Activated naive CD4-positive, alpha-beta T cell treated with anti-CD3 and anti-CD28 coated beads, Interleukin-2, amount 10 ng/mL, durations not matched to agents 7 days and 5 days (primary cell): ENCODE measurements at regions not wholly inside any gene's neighbourhood (a gene's known extent, or its start where the extent isn't known, plus 50 kb on each side); places are given as distances from the start of the nearest gene placed in this dataset.
"Not testable (repeated sequence)": the region's sequence is repeated elsewhere in the genome, so short reads cannot be mapped to it uniquely, and the experiment has no call there.

Experiments used
- CTCF ChIA-PET: fragments of 350-600 bp; sonication (Branson Sonifier 250); formaldehyde crosslinking; loops from one replicate; lab custom pipeline; 2021; ENCODE audit warnings: antibody characterized with exemption; lab: Charles Lee
- DNase-seq: peaks from one replicate; pipeline ENCODE4 v3.0.0-alpha.2; 2020
- H3K27ac Mint-ChIP-seq: one replicate; pipeline ENCODE4 v1.8.0; 2021; ENCODE audit warnings: mild to moderate bottlenecking, moderate library complexity, mixed read lengths
- H3K27me3 Mint-ChIP-seq: one replicate; pipeline ENCODE4 v1.8.0; 2021; ENCODE audit warnings: mild to moderate bottlenecking, mixed read lengths
- H3K36me3 Mint-ChIP-seq: one replicate; pipeline ENCODE4 v1.8.0; 2021; ENCODE audit warnings: mixed read lengths
- H3K4me1 Mint-ChIP-seq: one replicate; pipeline ENCODE4 v1.8.0; 2021; ENCODE audit warnings: mixed read lengths
- H3K4me3 Mint-ChIP-seq: one replicate; pipeline ENCODE4 v1.8.0; 2021; ENCODE audit warnings: mild to moderate bottlenecking, moderate library complexity, mixed read lengths
- H3K9me3 Mint-ChIP-seq: one replicate; pipeline ENCODE4 v1.8.0; 2021; ENCODE audit warnings: mixed read lengths

GRCh38 chr7:149622444-149623210 is 125.0 kb upstream of the ZNF746 start:
- peaks cover 44% of the 10 kb centered on the region for H3K36me3 Mint-ChIP-seq
- H3K4me1 Mint-ChIP-seq, result peaks cover 42% of the 10 kb centered on the region
- H3K9me3 Mint-ChIP-seq, result no peaks in the 10 kb centered on the region
- H3K27ac Mint-ChIP-seq, result no peak overlapping the region
- DNase-seq, result no peak
- peaks cover 21% of the 10 kb centered on the region for H3K27me3 Mint-ChIP-seq
- H3K4me3 Mint-ChIP-seq, result peak overlapping the region; percentile 97
- CTCF ChIA-PET, result interaction anchor here (1.0 to 2.0 kb wide), 4 partner anchors 17 to 162 kb away, joined by 3 to 6 read pairs (median 4); partner anchors contain the start of gene ZNF777

DNA sequence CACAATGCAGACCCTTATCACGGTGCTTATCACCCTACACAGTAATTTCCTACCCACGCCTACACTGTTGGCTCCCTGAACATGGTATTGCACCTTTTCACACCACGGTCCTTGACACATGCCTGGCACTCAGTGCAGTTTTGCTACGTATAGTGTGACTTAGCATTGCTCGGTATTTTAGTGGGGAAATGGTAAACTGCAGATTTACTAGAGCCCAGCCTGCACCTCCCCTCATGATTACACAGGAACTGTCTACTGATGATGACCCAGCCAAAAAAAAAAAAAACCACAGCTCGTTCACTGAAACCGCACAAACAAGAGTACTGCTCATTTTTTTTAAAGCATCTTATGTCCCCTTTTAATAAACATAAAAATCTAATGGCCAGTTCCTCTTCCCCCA is 124.2 kb upstream of the ZNF746 start:
- peak overlapping the region; percentile 97 for H3K4me3 Mint-ChIP-seq
- H3K4me1 Mint-ChIP-seq, result peaks cover 42% of the 10 kb centered on the region
- H3K27me3 Mint-ChIP-seq, result peaks cover 14% of the 10 kb centered on the region
- no peaks in the 10 kb centered on the region for H3K9me3 Mint-ChIP-seq
- peak overlapping the region; percentile 74 for H3K27ac Mint-ChIP-seq
- no peak for DNase-seq
- peaks cover 52% of the 10 kb centered on the region for H3K36me3 Mint-ChIP-seq
- CTCF ChIA-PET, result interaction anchor here (1.2 to 2.0 kb wide), 4 partner anchors 17 to 40 kb away, joined by 3 to 6 read pairs (median 4); no protein-coding TSS in a partner anchor

- no peak overlapping the region for H3K4me3 Mint-ChIP-seq
These were observed 123.4 kb upstream of the ZNF746 start for GRCh38 chr7:149620961-149621360.

GRCh38 chr7:149616898-149617297 is 119.3 kb upstream of the ZNF746 start:
- Mint-ChIP-seq H3K36me3 (peaks cover 87% of the 10 kb centered on the region), H3K27ac (no peak overlapping the region), H3K9me3 (no peaks in the 10 kb centered on the region), H3K27me3 (no peaks in the 10 kb centered on the region), H3K4me1 (peaks cover 17% of the 10 kb centered on the region), H3K4me3 (no peak overlapping the region)
- CTCF ChIA-PET, result interaction anchor here (1.1 kb wide), 1 partner anchor 9 kb away, joined by 3 read pairs; no protein-coding TSS in a partner anchor
- no peak for DNase-seq

More at GRCh38 chr7:149620961-149621360, 123.4 kb upstream of the ZNF746 start:
- Mint-ChIP-seq H3K4me1 (peaks cover 42% of the 10 kb centered on the region), H3K9me3 (no peaks in the 10 kb centered on the region), H3K27ac (peak overlapping the region; percentile 16), H3K36me3 (peaks cover 59% of the 10 kb centered on the region), H3K27me3 (peaks cover 6% of the 10 kb centered on the region)
- DNase-seq, result no peak
- CTCF ChIA-PET, result interaction anchor here (1.7 kb wide), 1 partner anchor 22 kb away, joined by 3 read pairs; no protein-coding TSS in a partner anchor

DNA sequence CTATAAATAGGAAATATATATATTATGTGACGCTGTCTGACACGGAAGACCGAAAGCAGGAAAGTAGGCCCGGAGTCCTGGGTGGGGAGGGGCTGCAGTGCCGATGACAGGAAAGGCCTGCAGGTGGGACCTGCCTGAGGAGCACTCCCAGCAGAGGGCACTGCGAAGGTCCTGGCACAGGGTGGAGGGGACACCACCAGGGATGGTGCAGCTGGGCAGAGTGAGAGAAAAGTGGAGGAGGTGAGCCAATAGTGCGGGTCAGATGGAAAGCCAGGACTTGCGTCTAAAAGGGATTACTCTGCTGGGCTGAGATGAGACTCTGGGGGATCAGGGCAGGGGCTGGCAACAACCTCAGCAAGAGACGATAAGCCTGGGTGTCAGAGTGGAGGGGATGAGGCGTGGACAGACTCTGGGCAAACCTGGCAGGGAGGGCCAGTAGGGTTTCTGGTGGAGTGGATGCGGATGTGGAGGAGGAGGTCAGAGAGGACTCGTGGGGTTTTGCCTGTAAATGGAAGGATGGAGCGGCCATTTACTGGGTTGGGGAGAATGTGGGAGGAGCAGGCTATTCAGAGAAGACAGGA is 118.2 kb upstream of the ZNF746 start:
- CTCF ChIA-PET, result no interaction called here
- H3K36me3 Mint-ChIP-seq, result peaks cover 85% of the 10 kb centered on the region

GRCh38 chr7:149610441-149611011 is 112.9 kb upstream of the ZNF746 start:
- H3K36me3 Mint-ChIP-seq, result peaks cover 74% of the 10 kb centered on the region
- H3K4me1 Mint-ChIP-seq, result peaks cover 2% of the 10 kb centered on the region
- H3K27me3 Mint-ChIP-seq, result no peaks in the 10 kb centered on the region
- no peak for DNase-seq
- no peak overlapping the region for H3K27ac Mint-ChIP-seq
- H3K4me3 Mint-ChIP-seq, result no peak overlapping the region
- no peaks in the 10 kb centered on the region for H3K9me3 Mint-ChIP-seq
- CTCF ChIA-PET, result no interaction called here

More for the DNA sequence above, 118.2 kb upstream of the ZNF746 start:
- H3K4me3 Mint-ChIP-seq, result no peak overlapping the region
- no peak overlapping the region for H3K27ac Mint-ChIP-seq
- no peak for DNase-seq
- H3K27me3 Mint-ChIP-seq, result no peaks in the 10 kb centered on the region
- peaks cover 8% of the 10 kb centered on the region for H3K4me1 Mint-ChIP-seq
- H3K9me3 Mint-ChIP-seq, result no peaks in the 10 kb centered on the region

- CTCF ChIA-PET, result interaction anchor here (1.3 kb wide), 1 partner anchor 19 kb away, joined by 3 read pairs; no protein-coding TSS in a partner anchor
These were observed 110.6 kb upstream of the ZNF746 start for GRCh38 chr7:149608168-149608567.

GRCh38 chr7:149607683-149608082 is 110.1 kb upstream of the ZNF746 start:
- Mint-ChIP-seq H3K4me3 (no peak overlapping the region), H3K27me3 (no peaks in the 10 kb centered on the region), H3K27ac (no peak overlapping the region), H3K4me1 (peaks cover 6% of the 10 kb centered on the region), H3K9me3 (no peaks in the 10 kb centered on the region), H3K36me3 (peaks cover 67% of the 10 kb centered on the region)
- no peak for DNase-seq
- CTCF ChIA-PET, result no interaction called here

More at GRCh38 chr7:149608168-149608567, 110.6 kb upstream of the ZNF746 start:
- H3K9me3 Mint-ChIP-seq, result no peaks in the 10 kb centered on the region
- H3K4me1 Mint-ChIP-seq, result peaks cover 4% of the 10 kb centered on the region
- H3K27me3 Mint-ChIP-seq, result no peaks in the 10 kb centered on the region
- H3K4me3 Mint-ChIP-seq, result no peak overlapping the region
- H3K36me3 Mint-ChIP-seq, result peaks cover 67% of the 10 kb centered on the region
- no peak overlapping the region for H3K27ac Mint-ChIP-seq
- no peak for DNase-seq

- CTCF ChIA-PET, result no interaction called here
These were observed 109.2 kb upstream of the ZNF746 start for GRCh38 chr7:149606826-149607225.

GRCh38 chr7:149605696-149606095 is 108.1 kb upstream of the ZNF746 start:
- Mint-ChIP-seq H3K4me3 (no peak overlapping the region), H3K27ac (no peak overlapping the region), H3K36me3 (peaks cover 65% of the 10 kb centered on the region), H3K27me3 (no peaks in the 10 kb centered on the region), H3K4me1 (peaks cover 22% of the 10 kb centered on the region), H3K9me3 (no peaks in the 10 kb centered on the region)
- CTCF ChIA-PET, result interaction anchor here (0.9 kb wide), 1 partner anchor 17 kb away, joined by 4 read pairs; no protein-coding TSS in a partner anchor
- no peak for DNase-seq

More at GRCh38 chr7:149606826-149607225, 109.2 kb upstream of the ZNF746 start:
- Mint-ChIP-seq H3K27me3 (no peaks in the 10 kb centered on the region), H3K9me3 (no peaks in the 10 kb centered on the region), H3K4me1 (peaks cover 12% of the 10 kb centered on the region), H3K4me3 (no peak overlapping the region), H3K36me3 (peaks cover 65% of the 10 kb centered on the region), H3K27ac (no peak overlapping the region)
- no peak for DNase-seq

DNA sequence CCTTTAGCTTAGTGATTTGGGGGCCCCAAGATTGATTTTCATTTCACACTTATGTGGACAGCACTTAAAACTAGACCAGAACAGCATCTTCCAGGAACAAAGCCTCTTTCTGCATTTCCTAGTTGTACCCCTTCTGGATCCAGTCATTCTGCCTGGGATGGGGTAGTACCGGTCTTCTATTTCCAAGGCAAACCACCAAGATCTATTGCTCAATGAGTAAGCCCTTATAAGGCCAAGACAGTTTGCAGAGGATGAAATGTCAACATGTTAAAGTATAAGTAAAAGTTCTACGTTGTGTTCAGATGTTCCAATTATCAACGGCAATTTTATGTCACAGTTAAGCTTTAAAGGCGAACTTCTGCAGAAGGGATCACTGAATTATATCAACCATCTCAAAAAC is 106.9 kb upstream of the ZNF746 start:
- peaks cover 3% of the 10 kb centered on the region for H3K27me3 Mint-ChIP-seq
- H3K9me3 Mint-ChIP-seq, result no peaks in the 10 kb centered on the region
- peaks cover 33% of the 10 kb centered on the region for H3K4me1 Mint-ChIP-seq
- no peak overlapping the region for H3K4me3 Mint-ChIP-seq
- CTCF ChIA-PET, result interaction anchor here (0.9 kb wide), 1 partner anchor 18 kb away, joined by 4 read pairs; no protein-coding TSS in a partner anchor
- no peak overlapping the region for H3K27ac Mint-ChIP-seq
- no peak for DNase-seq
- peaks cover 62% of the 10 kb centered on the region for H3K36me3 Mint-ChIP-seq

GRCh38 chr7:149600669-149601330 is 103.2 kb upstream of the ZNF746 start:
- not testable (repeated sequence) for H3K27me3 Mint-ChIP-seq, H3K9me3 Mint-ChIP-seq
- Mint-ChIP-seq H3K4me1 (peaks cover 45% of the 10 kb centered on the region), H3K27ac (peak overlapping the region; percentile 89), H3K4me3 (peak overlapping the region; percentile 24), H3K36me3 (peaks cover 59% of the 10 kb centered on the region)
- CTCF ChIA-PET, result interaction anchor here (1.1 to 2.1 kb wide), 2 partner anchors 24 to 25 kb away, joined by 3 to 8 read pairs; no protein-coding TSS in a partner anchor
- DNase-seq, result peak; percentile 78

GRCh38 chr7:149599636-149600206 is 102.1 kb upstream of the ZNF746 start:
- peak; percentile 35 for DNase-seq
- peaks cover 13% of the 10 kb centered on the region for H3K27me3 Mint-ChIP-seq
- H3K9me3 Mint-ChIP-seq, result no peaks in the 10 kb centered on the region
- H3K27ac Mint-ChIP-seq, result peak overlapping the region; percentile 89
- H3K4me3 Mint-ChIP-seq, result peak overlapping the region; percentile 56
- peaks cover 62% of the 10 kb centered on the region for H3K36me3 Mint-ChIP-seq
- H3K4me1 Mint-ChIP-seq, result peaks cover 45% of the 10 kb centered on the region
- CTCF ChIA-PET, result interaction anchor here (0.7 to 2.5 kb wide), 19 partner anchors 10 to 338 kb away, joined by 3 to 24 read pairs (median 5); partner anchors contain the start of genes ZNF777 and ZNF783
